Trophoblast cell (in vitro differentiated cells and primary cell): ENCODE measurements at regions not wholly inside any gene's neighbourhood (a gene's known extent, or its start where the extent isn't known, plus 50 kb on each side); places are given as distances from the start of the nearest gene placed in this dataset.

Experiments
- DNase-seq, 2 donors: peaks; one replicate each; pipeline ENCODE4 v3.0.0-alpha.2; 2016
- H2AFZ ChIP-seq: 2 replicates; pipeline ENCODE4 v1.6.1; 2013; ENCODE audit warnings: low read length, moderate library complexity, mild to moderate bottlenecking; ENCODE audit not compliant: insufficient read depth, poor library complexity
- H2AK5ac ChIP-seq: 2 replicates; pipeline ENCODE4 v1.6.1; 2013; ENCODE audit warnings: mild to moderate bottlenecking, low read length
- H2BK120ac ChIP-seq: 2 replicates; pipeline ENCODE4 v1.6.1; 2013; ENCODE audit warnings: low read length, mild to moderate bottlenecking, moderate library complexity; ENCODE audit not compliant: insufficient read depth, poor library complexity
- H2BK12ac ChIP-seq: 2 replicates; pipeline ENCODE4 v1.6.1; 2013; ENCODE audit warnings: mild to moderate bottlenecking, low read length, moderate library complexity
- H2BK5ac ChIP-seq: 2 replicates; pipeline ENCODE4 v1.6.1; 2013; ENCODE audit warnings: low read length, low read depth, moderate library complexity, mild to moderate bottlenecking; ENCODE audit not compliant: poor library complexity
- H3K14ac ChIP-seq: 2 replicates; pipeline ENCODE4 v1.6.1; 2013; ENCODE audit warnings: mild to moderate bottlenecking, low read length
- H3K18ac ChIP-seq: 2 replicates; pipeline ENCODE4 v1.6.1; 2013; ENCODE audit warnings: mild to moderate bottlenecking, low read length
- H3K23ac ChIP-seq: 2 replicates; pipeline ENCODE4 v1.6.1; 2013; ENCODE audit warnings: low read length
- H3K27ac ChIP-seq: 2 replicates; pipeline ENCODE4 v1.5.1; 2013; ENCODE audit warnings: low read depth, mild to moderate bottlenecking, inconsistent platforms, low read length, moderate library complexity
- H3K27me3 ChIP-seq: 2 replicates; pipeline ENCODE4 v1.6.1; 2013; ENCODE audit warnings: inconsistent platforms, mild to moderate bottlenecking, low read length, moderate library complexity; ENCODE audit not compliant: insufficient read depth
- H3K36me3 ChIP-seq, 2 experiments: 1 replicate in 1 of 2; 2 replicates in 1 of 2; pipeline ENCODE4 v1.6.1; 2013; ENCODE audit warnings: low read length in 2 of 2, mild to moderate bottlenecking in 2 of 2, moderate library complexity in 1 of 2; ENCODE audit not compliant: insufficient read depth in 2 of 2, control insufficient read depth in 1 of 2
- H3K4ac ChIP-seq: 2 replicates; pipeline ENCODE4 v1.6.1; 2013; ENCODE audit warnings: low read depth, mild to moderate bottlenecking, low read length, moderate library complexity
- H3K4me1 ChIP-seq, 2 experiments: 1 replicate in 1 of 2; 2 replicates in 1 of 2; pipeline ENCODE4 v1.6.1; 2013; ENCODE audit warnings: low read length in 2 of 2, mild to moderate bottlenecking in 2 of 2, moderate library complexity in 1 of 2; ENCODE audit not compliant: insufficient read depth in 2 of 2, control insufficient read depth in 1 of 2
- H3K4me2 ChIP-seq: 2 replicates; pipeline ENCODE4 v1.6.1; 2013; ENCODE audit warnings: inconsistent platforms, mild to moderate bottlenecking, low read length, moderate library complexity
- H3K4me3 ChIP-seq: 2 replicates; pipeline ENCODE4 v1.5.1; 2013; ENCODE audit warnings: mild to moderate bottlenecking, low read depth, low read length, inconsistent platforms
- H3K79me1 ChIP-seq: one replicate; pipeline ENCODE4 v1.6.1; 2013; ENCODE audit warnings: low read length
- H3K79me2 ChIP-seq: 2 replicates; pipeline ENCODE4 v1.6.1; 2013; ENCODE audit warnings: low read length, mild to moderate bottlenecking; ENCODE audit not compliant: control insufficient read depth, insufficient read depth, poor library complexity
- H3K9ac ChIP-seq: 2 replicates; pipeline ENCODE4 v1.6.1; 2013; ENCODE audit warnings: mild to moderate bottlenecking, low read length
- H3K9me3 ChIP-seq: 2 replicates; pipeline ENCODE4 v1.6.1; 2013; ENCODE audit warnings: low read depth, mild to moderate bottlenecking, control low read depth, inconsistent platforms, low read length; ENCODE audit not compliant: insufficient read depth
- H4K12ac ChIP-seq: 2 replicates; pipeline ENCODE4 v1.6.1; 2013; ENCODE audit warnings: low read depth, mild to moderate bottlenecking, low read length, moderate library complexity
- H4K8ac ChIP-seq: 2 replicates; pipeline ENCODE4 v1.6.1; 2013; ENCODE audit warnings: low read depth, mild to moderate bottlenecking, low read length, moderate library complexity
- H4K91ac ChIP-seq: one replicate; pipeline ENCODE4 v1.6.1; 2013; ENCODE audit warnings: low read depth, mild to moderate bottlenecking, low read length, moderate library complexity
- WGBS: extraction: QIAGEN DNeasy Blood & Tissue Kit; methylation state at CpG from one replicate; pipeline ENCODE4 v1.1.7; 2013; ENCODE audit warnings: missing lambda C conversion rate; ENCODE audit not compliant: insufficient read length, insufficient coverage; ENCODE audit errors: extremely low coverage; 5-methylcytosine and 5-hydroxymethylcytosine counted together

DNA sequence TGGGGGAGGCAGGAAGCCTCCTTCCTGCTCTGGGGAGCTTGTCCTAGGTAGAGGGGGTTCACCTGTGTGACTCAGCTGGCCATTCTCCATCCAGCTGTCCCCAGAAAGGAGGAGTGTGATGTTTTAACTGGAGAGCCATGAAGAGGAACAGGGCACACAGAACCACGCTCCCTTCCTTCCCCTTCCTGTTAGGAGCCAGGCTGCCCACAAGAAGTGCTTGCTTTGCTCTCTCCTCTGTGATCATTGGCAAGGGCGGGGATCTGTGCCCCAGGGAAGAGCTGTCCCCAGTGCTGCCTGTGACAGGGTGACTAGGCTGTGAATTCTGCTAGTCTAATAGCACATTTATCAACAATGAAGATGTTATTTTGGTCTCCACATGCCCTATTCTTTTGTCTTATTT, 169.6 kb upstream of the GATB start:
- no peak overlapping the region for H3K14ac ChIP-seq
- no peak overlapping the region for H2BK120ac ChIP-seq
- no peak for DNase-seq
- H3K4ac ChIP-seq, result no peak overlapping the region
- peaks cover 3% of the 10 kb centered on the region for H3K9me3 ChIP-seq
- no peak overlapping the region for H2AFZ ChIP-seq
- no peaks in the 10 kb centered on the region for H3K27me3 ChIP-seq
- no peak overlapping the region for H3K27ac ChIP-seq
- H3K4me1 ChIP-seq, result no peaks in the 10 kb centered on the region
- H3K18ac ChIP-seq, result no peak overlapping the region
- no peak overlapping the region for H4K12ac ChIP-seq
- H3K23ac ChIP-seq, result no peak overlapping the region
- H2BK5ac ChIP-seq, result no peak overlapping the region
- no peaks in the 10 kb centered on the region for H3K79me1 ChIP-seq
- H2AK5ac ChIP-seq, result no peak overlapping the region
- no peaks in the 10 kb centered on the region for H3K79me2 ChIP-seq
- no peak overlapping the region for H4K91ac ChIP-seq
- WGBS, result no CpG with 5 or more reads among the region's 2 CpGs
- no peak overlapping the region for H3K9ac ChIP-seq
- H3K4me2 ChIP-seq, result no peak overlapping the region
- no peaks in the 10 kb centered on the region for H3K36me3 ChIP-seq
- H3K4me3 ChIP-seq, result no peak overlapping the region
- H2BK12ac ChIP-seq, result no peak overlapping the region
- H4K8ac ChIP-seq, result no peak overlapping the region

- no peak overlapping the region for H3K4me2 ChIP-seq
- H3K4me1 ChIP-seq, result no peaks in the 10 kb centered on the region
- H4K12ac ChIP-seq, result no peak overlapping the region
- no peaks in the 10 kb centered on the region for H3K36me3 ChIP-seq
- H3K27ac ChIP-seq, result no peak overlapping the region
- H3K79me1 ChIP-seq, result no peaks in the 10 kb centered on the region
- H2BK5ac ChIP-seq, result no peak overlapping the region
- H3K9me3 ChIP-seq, result peaks cover 3% of the 10 kb centered on the region
- DNase-seq, result no peak
- WGBS, result no CpG with 5 or more reads among the region's 5 CpGs
- H3K23ac ChIP-seq, result no peak overlapping the region
- H4K91ac ChIP-seq, result no peak overlapping the region
- no peak overlapping the region for H2AK5ac ChIP-seq
- no peak overlapping the region for H2BK120ac ChIP-seq
- no peak overlapping the region for H2BK12ac ChIP-seq
- H3K79me2 ChIP-seq, result no peaks in the 10 kb centered on the region
- H3K4ac ChIP-seq, result no peak overlapping the region
- no peak overlapping the region for H3K4me3 ChIP-seq
- no peak overlapping the region for H2AFZ ChIP-seq
- no peak overlapping the region for H3K14ac ChIP-seq
- no peak overlapping the region for H3K18ac ChIP-seq
- H3K9ac ChIP-seq, result no peak overlapping the region
- H3K27me3 ChIP-seq, result no peaks in the 10 kb centered on the region
- no peak overlapping the region for H4K8ac ChIP-seq
Measured at GRCh38 chr4:151928112-151928511, 167.3 kb upstream of the GATB start.

- H2AFZ ChIP-seq, result no peak overlapping the region
- no peak overlapping the region for H3K9ac ChIP-seq
- H2BK5ac ChIP-seq, result no peak overlapping the region
- no peak overlapping the region for H3K18ac ChIP-seq
- H4K12ac ChIP-seq, result no peak overlapping the region
- no peak overlapping the region for H3K4me3 ChIP-seq
- WGBS, result no CpG with 5 or more reads among the region's 5 CpGs
- no peak overlapping the region for H3K27ac ChIP-seq
- no peak overlapping the region for H2BK12ac ChIP-seq
- DNase-seq, result no peak
- H2AK5ac ChIP-seq, result no peak overlapping the region
- H3K14ac ChIP-seq, result no peak overlapping the region
- H3K4ac ChIP-seq, result no peak overlapping the region
- no peak overlapping the region for H2BK120ac ChIP-seq
- peaks cover 0 to 2% of the 10 kb centered on the region in 2 experiments for H3K36me3 ChIP-seq
- H4K91ac ChIP-seq, result no peak overlapping the region
- H3K4me2 ChIP-seq, result no peak overlapping the region
- no peak overlapping the region for H3K23ac ChIP-seq
- peaks cover 3% of the 10 kb centered on the region for H3K9me3 ChIP-seq
- peaks cover 2% of the 10 kb centered on the region for H3K79me2 ChIP-seq
- H4K8ac ChIP-seq, result no peak overlapping the region
- peaks cover 0 to 2% of the 10 kb centered on the region in 2 experiments for H3K4me1 ChIP-seq
- no peaks in the 10 kb centered on the region for H3K79me1 ChIP-seq
- no peaks in the 10 kb centered on the region for H3K27me3 ChIP-seq
Measured at GRCh38 chr4:151922811-151923210, 162.0 kb upstream of the GATB start.

- no peak overlapping the region for H3K18ac ChIP-seq
- no peak for DNase-seq
Measured at GRCh38 chr4:151922306-151922705, 161.5 kb upstream of the GATB start.

More at GRCh38 chr4:151922306-151922705, 161.5 kb upstream of the GATB start:
- H4K91ac ChIP-seq, result no peak overlapping the region
- H3K36me3 ChIP-seq, result peaks cover 0 to 2% of the 10 kb centered on the region in 2 experiments
- no peak overlapping the region for H3K23ac ChIP-seq
- H3K4me1 ChIP-seq, result peaks cover 0 to 2% of the 10 kb centered on the region in 2 experiments
- no peak overlapping the region for H3K4me3 ChIP-seq
- H3K27ac ChIP-seq, result no peak overlapping the region
- peaks cover 2% of the 10 kb centered on the region for H3K79me2 ChIP-seq
- H4K8ac ChIP-seq, result no peak overlapping the region
- no CpG with 5 or more reads among the region's 4 CpGs for WGBS
- no peak overlapping the region for H2AK5ac ChIP-seq
- no peak overlapping the region for H2BK120ac ChIP-seq
- no peaks in the 10 kb centered on the region for H3K79me1 ChIP-seq
- no peak overlapping the region for H2BK5ac ChIP-seq
- no peak overlapping the region for H3K14ac ChIP-seq
- H4K12ac ChIP-seq, result no peak overlapping the region
- H2BK12ac ChIP-seq, result no peak overlapping the region
- H3K9ac ChIP-seq, result no peak overlapping the region
- H2AFZ ChIP-seq, result no peak overlapping the region
- H3K9me3 ChIP-seq, result peaks cover 3% of the 10 kb centered on the region
- no peak overlapping the region for H3K4ac ChIP-seq
- H3K4me2 ChIP-seq, result no peak overlapping the region
- no peaks in the 10 kb centered on the region for H3K27me3 ChIP-seq
